ENCODE measurements at regions not wholly inside any gene's neighbourhood (a gene's known extent, or its start where the extent isn't known, plus 50 kb on each side); places are given as distances from the start of the nearest gene placed in this dataset.

DNA sequence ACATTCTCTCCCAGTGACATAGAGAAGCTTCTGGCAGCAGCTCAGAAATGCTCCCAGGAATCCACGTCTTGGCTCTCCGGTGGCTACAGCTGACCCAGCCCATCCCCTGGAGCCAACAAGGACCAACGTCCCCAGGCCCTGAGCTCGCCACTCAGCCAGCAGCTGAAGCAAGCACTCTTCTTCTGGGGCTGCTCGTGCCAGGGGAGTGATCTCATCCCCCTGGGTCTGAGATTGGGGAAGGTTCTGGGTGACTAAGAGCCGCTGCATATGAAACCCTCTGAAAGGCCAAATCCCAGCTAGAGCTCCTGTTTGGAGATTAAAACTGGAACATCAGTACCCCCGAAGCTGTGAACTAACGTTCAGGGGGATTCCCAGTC lies 487.9 kb downstream of the NPHP4 start:
- TF ChIP-seq, protein P1, sequence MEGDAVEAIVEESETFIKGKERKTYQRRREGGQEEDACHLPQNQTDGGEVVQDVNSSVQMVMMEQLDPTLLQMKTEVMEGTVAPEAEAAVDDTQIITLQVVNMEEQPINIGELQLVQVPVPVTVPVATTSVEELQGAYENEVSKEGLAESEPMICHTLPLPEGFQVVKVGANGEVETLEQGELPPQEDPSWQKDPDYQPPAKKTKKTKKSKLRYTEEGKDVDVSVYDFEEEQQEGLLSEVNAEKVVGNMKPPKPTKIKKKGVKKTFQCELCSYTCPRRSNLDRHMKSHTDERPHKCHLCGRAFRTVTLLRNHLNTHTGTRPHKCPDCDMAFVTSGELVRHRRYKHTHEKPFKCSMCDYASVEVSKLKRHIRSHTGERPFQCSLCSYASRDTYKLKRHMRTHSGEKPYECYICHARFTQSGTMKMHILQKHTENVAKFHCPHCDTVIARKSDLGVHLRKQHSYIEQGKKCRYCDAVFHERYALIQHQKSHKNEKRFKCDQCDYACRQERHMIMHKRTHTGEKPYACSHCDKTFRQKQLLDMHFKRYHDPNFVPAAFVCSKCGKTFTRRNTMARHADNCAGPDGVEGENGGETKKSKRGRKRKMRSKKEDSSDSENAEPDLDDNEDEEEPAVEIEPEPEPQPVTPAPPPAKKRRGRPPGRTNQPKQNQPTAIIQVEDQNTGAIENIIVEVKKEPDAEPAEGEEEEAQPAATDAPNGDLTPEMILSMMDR (IDR thresholded peaks at IDR 0.05 in 2 of 3, conservative IDR thresholded peaks at IDR 0.05 in 1 of 3; ENCODE audit: borderline replicate concordance in 1 of 3, insufficient read depth in 1 of 3, low read depth in 2 of 3, low read length in 2 of 3), result no peak
- TF ChIP-seq, protein P2, sequence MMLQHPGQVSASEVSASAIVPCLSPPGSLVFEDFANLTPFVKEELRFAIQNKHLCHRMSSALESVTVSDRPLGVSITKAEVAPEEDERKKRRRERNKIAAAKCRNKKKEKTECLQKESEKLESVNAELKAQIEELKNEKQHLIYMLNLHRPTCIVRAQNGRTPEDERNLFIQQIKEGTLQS (IDR thresholded peaks at IDR 0.05), result no peak
- TF ChIP-seq JUND (IDR thresholded peaks at IDR 0.05), result no peak
- TF ChIP-seq POLR2A (IDR thresholded peaks at IDR 0.05; ENCODE audit: borderline replicate concordance, extremely low read depth, insufficient read depth, insufficient read length), result no peak
- TF ChIP-seq FOSL1 (IDR thresholded peaks at IDR 0.05; ENCODE audit: low read depth), result no peak
- TF ChIP-seq, protein P3, sequence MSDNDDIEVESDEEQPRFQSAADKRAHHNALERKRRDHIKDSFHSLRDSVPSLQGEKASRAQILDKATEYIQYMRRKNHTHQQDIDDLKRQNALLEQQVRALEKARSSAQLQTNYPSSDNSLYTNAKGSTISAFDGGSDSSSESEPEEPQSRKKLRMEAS (IDR thresholded peaks at IDR 0.05), result no peak
- no peak for TF ChIP-seq EZH2phosphoT487 (IDR thresholded peaks at IDR 0.05; ENCODE audit: borderline replicate concordance)

Measured in HCT116 (cell line).